ENCODE measurements at regions not wholly inside any gene's neighbourhood (a gene's known extent, or its start where the extent isn't known, plus 50 kb on each side); places are given as distances from the start of the nearest gene placed in this dataset.

GRCh38 chr18:41135146-41135545, 819.9 kb upstream of the PIK3C3 start:
- DNase-seq (ENCODE audit: low spot score) = no peak

GRCh38 chr18:41134426-41134825, 820.6 kb upstream of the PIK3C3 start:
- no peak for DNase-seq (ENCODE audit: low spot score)

GRCh38 chr18:41131050-41131449, 824.0 kb upstream of the PIK3C3 start:
- no peak for DNase-seq (ENCODE audit: low spot score)

GRCh38 chr18:41128545-41128944, 826.5 kb upstream of the PIK3C3 start:
- DNase-seq (ENCODE audit: low spot score) = no peak

GRCh38 chr18:41128126-41128525, 826.9 kb upstream of the PIK3C3 start:
- no peak for DNase-seq (ENCODE audit: low spot score)

- DNase-seq (ENCODE audit: low spot score) = no peak
These were observed 828.3 kb upstream of the PIK3C3 start for GRCh38 chr18:41126541-41127235.

- DNase-seq (ENCODE audit: low spot score) = no peak
These were observed 833.8 kb upstream of the PIK3C3 start for GRCh38 chr18:41121116-41121826.

GRCh38 chr18:41119031-41119430, 836.0 kb upstream of the PIK3C3 start:
- no peak for DNase-seq (ENCODE audit: low spot score)

GRCh38 chr18:41113885-41114482, 841.0 kb upstream of the PIK3C3 start:
- DNase-seq (ENCODE audit: low spot score) = no peak

GRCh38 chr18:41099451-41099850, 855.6 kb upstream of the PIK3C3 start:
- DNase-seq (ENCODE audit: low spot score) = no peak

- DNase-seq (ENCODE audit: low spot score) = no peak
These were observed 858.5 kb upstream of the PIK3C3 start for GRCh38 chr18:41096504-41096903.

- DNase-seq (ENCODE audit: low spot score) = no peak
These were observed 878.0 kb upstream of the PIK3C3 start for GRCh38 chr18:41077076-41077475.

- no peak for DNase-seq (ENCODE audit: low spot score)
These were observed 879.8 kb upstream of the PIK3C3 start for GRCh38 chr18:41075212-41075611.

- DNase-seq (ENCODE audit: low spot score) = no peak
These were observed 881.6 kb upstream of the PIK3C3 start for GRCh38 chr18:41073372-41073954.

- no peak for DNase-seq (ENCODE audit: low spot score)
These were observed 882.1 kb upstream of the PIK3C3 start for GRCh38 chr18:41072946-41073345.

- DNase-seq (ENCODE audit: low spot score) = no peak
These were observed 883.2 kb upstream of the PIK3C3 start for GRCh38 chr18:41071826-41072225.

- DNase-seq (ENCODE audit: low spot score) = no peak
These were observed 885.9 kb upstream of the PIK3C3 start for GRCh38 chr18:41069167-41069566.

- DNase-seq (ENCODE audit: low spot score) = no peak
These were observed 890.1 kb upstream of the PIK3C3 start for GRCh38 chr18:41064916-41065315.

- DNase-seq (ENCODE audit: low spot score) = no peak
These were observed 894.1 kb upstream of the PIK3C3 start for GRCh38 chr18:41060967-41061366.

- no peak for DNase-seq (ENCODE audit: low spot score)
These were observed 896.0 kb upstream of the PIK3C3 start for GRCh38 chr18:41059126-41059415.

- no peak for DNase-seq (ENCODE audit: low spot score)
These were observed 896.5 kb upstream of the PIK3C3 start for GRCh38 chr18:41058351-41059125.

GRCh38 chr18:41052625-41053024, 902.4 kb upstream of the PIK3C3 start:
- DNase-seq (ENCODE audit: low spot score) = no peak

Data from ureter (tissue), 1 donor.